Kasumi-1 (cell line): ENCODE measurements at regions not wholly inside any gene's neighbourhood (a gene's known extent, or its start where the extent isn't known, plus 50 kb on each side); places are given as distances from the start of the nearest gene placed in this dataset.
A peak's percentile ranks its signal among the peaks of the same experiment; 100 is the strongest.
"Not testable (repeated sequence)": the region's sequence is repeated elsewhere in the genome, so short reads cannot be mapped to it uniquely, and the experiment has no call there.

Experiments used
- DNase-seq, 2 experiments: peaks; one replicate each; lab custom pipeline; 2025; lab: John Stamatoyannopoulos, UW

- DNase-seq, result peak in 1 of 2 experiments; percentile 31
Observed at GRCh38 chr1:46878173-46878782, 63.0 kb downstream of the CYP4A11 start.

- DNase-seq, result not testable (repeated sequence)
Observed at GRCh38 chr1:46876093-46876492, 65.2 kb downstream of the CYP4A11 start.
